ENCODE measurements at regions not wholly inside any gene's neighbourhood (a gene's known extent, or its start where the extent isn't known, plus 50 kb on each side); places are given as distances from the start of the nearest gene placed in this dataset.

- TF ChIP-seq, protein P1, sequence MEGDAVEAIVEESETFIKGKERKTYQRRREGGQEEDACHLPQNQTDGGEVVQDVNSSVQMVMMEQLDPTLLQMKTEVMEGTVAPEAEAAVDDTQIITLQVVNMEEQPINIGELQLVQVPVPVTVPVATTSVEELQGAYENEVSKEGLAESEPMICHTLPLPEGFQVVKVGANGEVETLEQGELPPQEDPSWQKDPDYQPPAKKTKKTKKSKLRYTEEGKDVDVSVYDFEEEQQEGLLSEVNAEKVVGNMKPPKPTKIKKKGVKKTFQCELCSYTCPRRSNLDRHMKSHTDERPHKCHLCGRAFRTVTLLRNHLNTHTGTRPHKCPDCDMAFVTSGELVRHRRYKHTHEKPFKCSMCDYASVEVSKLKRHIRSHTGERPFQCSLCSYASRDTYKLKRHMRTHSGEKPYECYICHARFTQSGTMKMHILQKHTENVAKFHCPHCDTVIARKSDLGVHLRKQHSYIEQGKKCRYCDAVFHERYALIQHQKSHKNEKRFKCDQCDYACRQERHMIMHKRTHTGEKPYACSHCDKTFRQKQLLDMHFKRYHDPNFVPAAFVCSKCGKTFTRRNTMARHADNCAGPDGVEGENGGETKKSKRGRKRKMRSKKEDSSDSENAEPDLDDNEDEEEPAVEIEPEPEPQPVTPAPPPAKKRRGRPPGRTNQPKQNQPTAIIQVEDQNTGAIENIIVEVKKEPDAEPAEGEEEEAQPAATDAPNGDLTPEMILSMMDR (IDR thresholded peaks at IDR 0.05; ENCODE audit: borderline replicate concordance, extremely low read depth, low read length, poor library complexity, severe bottlenecking) = no peak
- TF ChIP-seq EZH2 (IDR thresholded peaks at IDR 0.05; ENCODE audit: borderline replicate concordance, low read depth, low read length, severe bottlenecking) = no peak
Observed at GRCh38 chr2:82781176-82781915, 1677.7 kb downstream of the SUCLG1 start.
